GM11168 (cell line): ENCODE measurements at regions not wholly inside any gene's neighbourhood (a gene's known extent, or its start where the extent isn't known, plus 50 kb on each side); places are given as distances from the start of the nearest gene placed in this dataset.

Experiments
- in situ Hi-C: fragments of 300-500 bp; cut with MboI; formaldehyde crosslinking; loops from one replicate; pipeline ENCODE4 v1.12.0; 2022; ENCODE audit warnings: low sequenced_read_pairs; ENCODE audit not compliant: unreplicated experiment

DNA sequence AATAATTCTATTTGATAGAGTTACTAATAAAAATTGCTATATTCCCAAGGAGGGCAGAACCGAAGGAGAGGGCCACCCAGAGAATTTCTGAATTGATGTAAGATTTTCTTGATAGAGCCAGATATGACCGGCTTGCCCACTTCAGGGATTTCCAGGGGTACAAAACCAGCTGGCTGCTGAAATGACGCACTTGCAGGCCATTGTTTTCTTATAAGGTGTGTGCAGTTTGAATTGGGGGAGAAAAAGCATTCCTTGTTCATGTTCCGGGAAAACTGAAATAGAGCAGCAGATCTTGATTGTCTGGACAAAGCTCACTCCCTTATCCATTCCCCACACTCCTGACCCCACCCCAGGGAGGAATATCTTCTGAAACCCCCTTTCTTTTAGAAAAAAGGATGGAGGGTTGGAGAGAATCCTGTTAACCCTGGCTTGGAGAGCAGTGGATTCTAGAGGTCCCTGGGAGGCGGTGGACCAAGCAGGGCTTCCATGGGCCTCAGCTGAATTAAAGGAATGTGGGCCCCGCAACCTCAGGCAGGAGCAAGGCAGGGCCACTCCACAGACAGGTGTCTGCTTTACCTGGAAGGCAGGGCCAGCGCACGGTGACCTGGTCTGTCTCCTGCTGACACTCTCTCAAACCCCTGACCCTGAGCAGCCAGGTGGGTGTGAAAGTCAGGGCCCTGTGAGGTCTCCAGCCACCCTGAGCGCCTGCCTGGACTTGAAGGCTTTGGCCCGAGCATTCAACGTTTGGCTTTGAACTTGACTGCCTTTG, 96.4 kb downstream of the TMEM170B start:
- in situ Hi-C loops: no loop called here

DNA sequence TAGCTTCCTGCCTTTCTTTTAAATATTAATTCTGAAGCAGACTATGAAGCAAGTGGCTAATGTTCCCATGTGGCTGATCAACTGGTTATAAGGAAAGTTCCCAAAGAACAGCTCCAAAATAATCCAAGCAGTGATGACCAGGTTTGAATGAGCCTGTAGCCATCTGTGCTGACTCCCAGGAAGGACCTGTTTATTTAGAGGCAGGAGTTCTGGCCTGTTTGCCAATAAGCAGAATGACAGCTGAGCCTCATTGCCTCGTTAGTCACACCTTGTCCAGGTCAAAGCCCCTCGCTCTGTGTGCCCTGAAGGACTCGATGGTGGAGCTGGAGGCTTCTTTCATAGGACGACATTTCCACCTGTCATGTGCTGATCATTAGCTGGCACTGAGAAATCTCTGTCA, 97.4 kb downstream of the TMEM170B start:
- in situ Hi-C loops: no loop called here

DNA sequence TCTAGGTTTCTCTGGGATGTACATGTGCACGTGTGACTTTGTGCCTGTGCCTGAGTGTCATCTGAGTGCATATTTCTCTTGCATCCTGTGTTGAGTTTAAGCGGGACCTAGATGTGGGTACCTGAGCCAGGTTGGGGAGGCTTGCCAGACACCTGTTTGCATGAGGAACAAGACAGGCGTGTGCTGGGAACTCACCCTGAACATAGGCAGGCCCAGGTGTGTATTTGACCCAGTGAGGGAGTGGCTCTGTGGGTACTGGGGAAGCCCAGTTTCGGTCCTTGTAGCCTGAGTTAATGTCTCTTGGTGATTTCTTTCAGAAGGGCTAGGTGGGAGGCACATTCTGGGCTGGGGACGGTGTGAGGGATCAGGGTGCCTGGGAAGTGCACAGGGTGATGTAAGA, 98.6 kb downstream of the TMEM170B start:
- in situ Hi-C loops: no loop called here

DNA sequence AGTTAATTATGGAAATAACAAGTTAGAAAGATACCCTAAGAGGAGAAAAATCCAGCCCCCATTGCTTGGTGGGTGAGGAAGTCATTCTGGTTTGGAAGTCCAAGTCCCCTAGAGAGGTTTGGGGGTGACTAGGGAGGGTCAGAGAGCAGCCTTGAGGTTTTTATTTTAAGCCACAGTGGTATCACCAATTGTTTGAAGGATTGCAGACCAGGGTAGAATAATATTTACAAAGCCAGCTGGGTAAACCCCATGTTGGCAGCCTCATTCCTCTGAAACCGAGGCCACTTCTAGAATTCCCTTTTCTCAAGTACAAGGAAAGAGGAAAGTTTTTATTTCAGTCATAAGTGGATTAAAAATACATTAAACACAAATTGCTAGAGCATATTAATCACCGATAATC, 99.7 kb downstream of the TMEM170B start:
- in situ Hi-C loops: no loop called here

DNA sequence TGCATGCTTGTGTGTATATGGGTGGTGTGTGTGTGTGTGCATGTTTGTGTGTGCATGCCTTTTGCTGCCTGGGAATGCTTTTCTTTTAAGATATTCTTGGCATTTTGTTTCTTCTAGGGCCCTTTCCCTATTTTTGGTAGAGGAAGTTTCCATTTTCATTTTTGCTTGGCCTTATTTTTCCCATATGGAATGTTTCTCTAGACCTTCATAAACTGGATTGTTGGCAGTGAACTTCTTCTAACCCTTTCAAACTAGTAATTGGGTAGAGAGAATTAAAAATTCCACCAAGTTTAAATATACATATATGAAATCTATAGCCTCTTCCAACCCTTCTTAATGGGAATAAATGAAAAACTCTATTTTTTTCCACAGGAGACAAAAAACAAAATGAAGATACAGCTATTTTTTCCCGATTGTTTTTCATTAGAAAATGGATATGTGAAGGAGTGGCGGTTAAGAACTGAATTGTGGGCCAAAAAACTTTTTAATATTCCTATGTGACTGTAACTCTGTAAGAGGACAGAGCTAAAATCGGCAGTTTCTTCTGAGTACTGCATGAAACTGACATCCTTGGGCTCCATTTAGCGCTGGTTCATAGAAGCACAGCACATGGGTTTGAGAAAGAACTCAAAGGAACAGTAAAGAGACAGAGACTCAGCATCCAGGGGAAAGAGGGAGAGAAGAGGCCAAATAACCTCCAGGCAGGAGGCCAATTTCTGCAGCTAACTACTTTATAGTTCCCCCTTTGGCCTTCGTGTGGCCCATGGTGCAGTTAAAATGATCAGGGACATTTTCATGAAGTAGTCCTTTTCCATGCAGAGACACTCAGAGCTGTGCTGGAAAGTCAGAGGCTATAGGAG, 102.1 kb downstream of the TMEM170B start:
- in situ Hi-C loops: no loop called here

DNA sequence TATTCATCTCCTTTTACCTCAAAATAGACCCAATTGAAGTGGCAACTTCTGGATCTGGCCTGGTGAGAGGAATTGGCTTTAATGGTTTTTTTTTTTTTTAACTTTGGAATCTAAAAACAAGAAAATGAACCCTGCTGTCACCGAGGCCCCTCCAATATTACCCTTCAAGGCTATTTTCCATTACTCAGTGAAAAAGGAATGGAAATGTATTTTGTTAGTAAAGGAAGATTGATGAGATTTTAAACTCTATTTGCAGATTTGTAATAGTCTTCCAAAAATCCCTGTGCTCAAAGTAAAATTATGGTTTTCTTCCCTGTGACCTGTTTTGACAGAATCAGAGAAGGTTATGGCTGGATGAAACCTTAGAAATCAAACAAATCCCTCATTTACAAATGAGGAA, 102.9 kb downstream of the TMEM170B start:
- in situ Hi-C loops: no loop called here

DNA sequence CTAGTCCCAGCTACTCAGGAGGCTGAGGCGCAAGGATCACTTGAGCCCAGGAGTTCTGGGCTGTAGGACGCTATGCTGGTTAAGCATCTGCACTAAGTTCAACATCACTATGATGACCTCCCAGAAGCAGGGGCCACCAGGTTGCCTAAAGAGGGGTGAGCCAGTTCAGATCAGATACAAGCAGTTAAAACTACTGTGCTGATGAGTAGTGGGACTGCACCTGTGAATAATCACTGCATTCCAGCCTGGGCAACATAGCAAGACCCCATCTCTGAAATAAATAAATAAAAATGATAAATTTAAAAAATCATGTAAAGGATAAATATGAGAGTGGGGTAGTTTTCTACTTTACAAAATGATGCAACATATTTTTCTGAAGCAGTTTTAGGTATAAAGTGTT, 106.5 kb downstream of the TMEM170B start:
- in situ Hi-C loops: no loop called here

DNA sequence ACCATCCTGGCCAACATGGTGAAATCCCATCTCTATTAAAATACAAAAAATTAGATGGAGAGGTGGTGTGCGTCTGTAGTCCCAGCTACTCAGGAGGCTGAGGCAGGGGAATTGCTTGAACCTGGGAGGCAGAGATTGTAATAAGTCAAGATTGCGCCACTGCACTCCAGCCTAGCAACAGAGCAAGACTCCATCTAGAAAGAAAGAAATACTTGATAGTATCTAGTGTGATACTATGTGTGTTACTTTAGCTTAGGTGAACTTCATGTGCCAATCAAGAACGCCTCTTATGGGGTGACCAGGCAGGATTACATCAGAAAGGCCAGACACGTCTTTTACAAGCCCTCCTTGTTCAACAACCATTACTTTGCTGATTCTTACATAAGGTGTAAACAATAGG, 107.1 kb downstream of the TMEM170B start:
- in situ Hi-C loops: no loop called here

DNA sequence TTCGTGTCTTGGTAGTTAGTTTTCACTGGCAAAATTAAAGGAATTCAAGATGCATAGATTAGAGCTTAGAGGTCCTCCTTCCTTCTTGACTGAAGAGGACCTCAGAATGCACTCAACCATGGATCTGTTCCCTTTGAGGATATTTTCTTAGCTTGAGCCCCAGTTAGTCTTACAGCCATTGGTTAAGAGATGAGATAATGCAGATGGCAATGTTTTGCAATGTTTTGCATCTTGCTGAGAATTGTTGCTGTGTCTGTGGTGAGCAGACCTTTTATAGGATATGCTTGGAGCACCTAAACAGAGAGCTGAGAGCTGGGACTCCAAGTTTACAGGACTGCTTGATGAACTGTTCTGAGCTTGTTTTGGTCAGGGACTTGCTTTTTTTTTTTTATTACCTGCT, 107.5 kb downstream of the TMEM170B start:
- in situ Hi-C loops: no loop called here

DNA sequence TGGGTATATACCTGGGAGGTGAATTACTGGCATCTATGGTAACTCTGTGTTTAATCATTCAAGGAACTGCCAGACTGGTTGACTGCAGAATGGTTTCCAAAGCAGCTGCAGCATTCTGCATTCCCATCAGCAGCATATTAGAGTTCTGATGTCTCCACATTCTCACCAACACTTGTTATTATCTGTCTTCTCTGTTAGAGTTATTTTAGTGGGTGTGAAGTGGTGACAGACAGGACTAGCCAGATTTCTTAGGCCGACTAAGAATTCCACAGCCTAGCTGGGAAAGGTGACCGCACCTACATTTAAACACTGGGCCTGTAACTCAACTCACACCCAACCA, 110.9 kb downstream of the TMEM170B start:
- in situ Hi-C loops: no loop called here

DNA sequence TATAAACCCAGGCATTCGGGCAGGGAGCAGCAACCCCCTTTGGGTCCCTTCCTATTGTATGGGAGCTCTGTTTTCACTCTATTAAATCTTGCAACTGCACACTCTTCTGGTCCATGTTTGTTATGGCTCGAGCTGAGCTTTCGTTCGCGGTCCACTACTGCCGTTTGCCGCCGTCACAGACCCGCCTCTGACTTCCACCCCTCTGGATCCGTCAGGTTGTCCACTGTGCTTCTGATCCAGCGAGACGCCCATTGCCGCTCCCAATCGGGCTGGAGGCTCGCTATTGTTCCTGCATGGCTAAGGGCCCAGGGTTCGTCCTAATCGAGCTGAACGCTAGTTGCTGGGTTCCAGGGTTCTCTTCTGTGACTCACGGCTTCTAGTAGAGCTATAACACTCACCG, 111.3 kb downstream of the TMEM170B start:
- in situ Hi-C loops: no loop called here

DNA sequence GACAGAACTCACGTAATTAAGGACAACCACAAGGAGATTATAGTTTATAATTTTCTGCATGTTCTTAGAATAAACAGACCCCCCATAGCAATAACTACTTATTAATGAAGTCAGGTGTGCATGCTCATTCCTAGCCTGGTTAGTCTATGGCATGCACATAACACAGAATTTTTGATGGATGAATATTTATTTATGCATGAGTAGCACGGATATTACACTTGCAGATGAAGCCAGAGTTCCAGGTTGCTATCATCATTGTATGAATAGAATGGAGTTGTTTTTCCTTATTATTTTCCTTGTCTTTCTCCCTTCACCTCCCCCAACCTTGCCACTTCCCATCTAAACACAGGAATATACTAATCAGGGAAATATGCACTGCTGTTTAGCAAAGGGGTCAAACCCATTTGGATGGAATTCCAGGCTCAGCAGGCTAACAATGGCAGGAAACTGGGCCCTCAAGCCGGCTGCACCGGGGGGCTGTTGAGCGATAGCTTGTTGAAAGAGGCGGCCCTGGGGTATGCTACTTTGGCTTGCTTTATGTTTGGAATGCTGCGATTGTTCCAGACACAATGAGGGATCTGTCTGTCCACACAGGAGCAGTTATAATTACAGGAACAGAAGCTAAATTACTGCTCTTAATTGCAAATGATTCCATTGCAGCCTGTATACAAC, 112.6 kb downstream of the TMEM170B start:
- in situ Hi-C loops: loop anchor here (10.0 to 25.0 kb wide), 3 partner anchors 587 to 955 kb away; partner anchors contain the start of gene EDN1

DNA sequence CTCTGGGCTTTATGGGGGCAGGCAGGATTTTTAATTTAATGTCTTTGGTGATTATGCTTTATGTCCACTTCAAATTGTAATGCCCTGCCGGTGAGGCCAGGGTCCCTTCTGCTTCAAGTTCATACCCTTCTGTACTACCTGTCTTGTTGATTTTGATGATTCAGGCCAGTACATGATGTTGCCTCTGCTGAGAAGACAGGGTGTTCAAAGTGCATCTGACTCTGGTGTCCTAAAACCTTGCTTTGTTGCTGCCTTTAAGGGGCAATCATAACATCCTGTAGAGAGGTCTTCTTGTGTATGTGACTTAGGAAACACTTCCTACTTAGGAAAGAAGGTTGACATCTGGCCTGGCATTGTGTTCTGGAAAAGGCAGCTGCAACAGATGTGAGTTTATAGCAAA, 113.2 kb downstream of the TMEM170B start:
- in situ Hi-C loops: loop anchor here (10.0 to 25.0 kb wide), 3 partner anchors 587 to 954 kb away; partner anchors contain the start of gene EDN1

DNA sequence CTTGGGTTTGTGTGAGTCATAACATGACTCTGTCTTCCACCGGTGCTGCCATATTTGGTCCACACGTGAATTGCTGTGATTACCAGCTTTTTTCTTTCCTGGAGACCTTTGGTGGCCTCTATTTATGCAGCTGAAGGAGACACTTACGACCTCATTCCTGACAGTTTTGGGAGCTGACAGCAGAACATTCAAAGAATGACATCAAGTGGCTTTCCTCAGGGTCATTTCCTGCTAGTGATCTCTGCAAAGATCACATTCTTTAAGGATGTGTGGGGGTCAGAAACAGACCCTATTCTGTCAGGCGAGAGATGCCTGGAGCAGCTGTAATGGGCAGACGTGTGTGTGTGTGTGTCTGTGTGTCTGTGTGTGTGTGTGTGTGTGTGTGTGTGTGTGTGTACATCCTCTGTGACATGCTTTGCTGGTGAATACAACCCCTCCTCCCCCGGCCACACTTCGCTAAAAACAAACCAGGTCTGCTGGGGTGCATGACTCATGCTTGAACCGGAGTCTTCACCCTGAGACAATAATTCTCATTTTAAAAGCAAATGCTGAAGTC, 115.6 kb downstream of the TMEM170B start:
- in situ Hi-C loops: loop anchor here (10.0 to 25.0 kb wide), 3 partner anchors 584 to 952 kb away; partner anchors contain the start of gene EDN1

DNA sequence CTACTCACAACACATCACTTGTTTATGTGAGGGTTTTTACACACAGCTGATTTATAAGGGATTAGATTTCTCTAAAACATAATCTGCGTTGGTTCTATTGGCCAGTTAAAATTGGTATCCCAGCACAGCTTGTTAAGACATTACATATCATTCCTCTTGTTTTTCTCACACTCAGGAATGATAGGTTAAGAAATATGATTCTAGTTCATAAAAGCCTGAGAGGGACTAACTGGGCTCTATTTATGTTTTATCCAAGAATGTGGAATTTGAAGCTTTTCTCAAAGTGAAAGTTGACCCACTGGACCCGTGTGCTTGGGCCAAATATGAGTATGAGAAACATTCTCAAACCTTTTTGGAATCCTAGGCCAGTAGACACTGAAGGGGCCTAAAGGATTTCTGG, 117.3 kb downstream of the TMEM170B start:
- in situ Hi-C loops: loop anchor here (10.0 to 25.0 kb wide), 3 partner anchors 582 to 950 kb away; partner anchors contain the start of gene EDN1

DNA sequence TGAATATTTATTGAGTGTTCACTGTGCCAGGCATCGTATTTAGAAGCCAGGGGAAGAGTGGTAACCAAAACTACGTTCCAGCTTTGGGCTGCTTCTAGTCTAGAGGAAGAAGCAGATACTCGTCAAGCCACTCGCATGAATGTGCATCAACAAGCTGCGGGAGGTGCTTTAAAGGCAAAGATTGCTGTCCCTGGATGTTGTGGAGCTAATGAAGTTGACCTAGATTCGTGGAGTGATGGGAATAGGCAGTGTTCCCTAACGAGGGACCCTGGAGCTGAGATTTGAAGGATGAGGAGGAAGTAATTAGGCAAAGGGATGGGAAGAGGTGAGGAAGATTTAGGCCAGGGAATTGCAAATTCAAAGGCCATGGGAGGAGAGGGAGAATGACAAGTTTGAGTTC, 118.9 kb downstream of the TMEM170B start:
- in situ Hi-C loops: loop anchor here (10.0 to 25.0 kb wide), 3 partner anchors 581 to 948 kb away; partner anchors contain the start of gene EDN1

DNA sequence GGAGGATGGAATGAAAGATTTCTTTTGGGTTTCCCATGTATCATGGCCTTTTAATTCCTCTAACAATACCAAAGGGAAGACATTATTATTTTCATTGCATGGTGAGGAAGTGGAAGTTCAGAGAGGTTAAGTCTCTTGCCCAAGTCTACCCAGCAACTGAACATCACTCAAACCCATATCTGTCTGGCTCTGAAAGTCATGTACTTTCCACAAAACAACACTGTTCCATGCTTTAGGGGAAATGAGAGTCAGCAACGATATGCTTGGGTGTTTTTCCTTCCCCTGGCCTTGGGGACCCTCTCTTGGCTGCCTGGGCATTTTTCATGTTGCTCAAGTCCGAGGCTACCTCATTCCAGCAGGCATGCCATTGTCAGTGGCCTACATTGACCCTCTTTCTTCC, 118.8 kb downstream of the ADTRP start:
- in situ Hi-C loops: loop anchor here (10.0 to 25.0 kb wide), 3 partner anchors 578 to 945 kb away; partner anchors contain the start of gene EDN1

DNA sequence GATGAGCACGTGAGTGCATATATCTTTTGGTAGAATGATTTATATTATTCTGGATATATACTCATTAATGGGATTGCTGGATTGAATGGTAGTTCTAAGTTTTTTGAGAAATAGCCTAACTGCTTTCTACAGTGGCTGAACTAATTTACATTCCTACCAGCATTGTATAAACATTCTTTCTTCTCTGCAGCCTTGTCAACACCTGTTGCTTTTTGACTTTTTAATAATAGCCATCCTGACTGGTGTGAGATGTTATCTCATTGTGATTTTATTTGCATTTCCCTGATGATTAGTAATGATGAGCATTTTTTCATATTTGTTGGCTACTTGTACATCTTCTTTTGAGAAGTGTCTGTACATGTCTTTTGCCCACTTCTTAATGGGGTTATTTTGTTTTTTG, 116.3 kb downstream of the ADTRP start:
- in situ Hi-C loops: loop anchor here (25.0 kb wide), 1 partner anchor 575 kb away; no protein-coding TSS in a partner anchor

DNA sequence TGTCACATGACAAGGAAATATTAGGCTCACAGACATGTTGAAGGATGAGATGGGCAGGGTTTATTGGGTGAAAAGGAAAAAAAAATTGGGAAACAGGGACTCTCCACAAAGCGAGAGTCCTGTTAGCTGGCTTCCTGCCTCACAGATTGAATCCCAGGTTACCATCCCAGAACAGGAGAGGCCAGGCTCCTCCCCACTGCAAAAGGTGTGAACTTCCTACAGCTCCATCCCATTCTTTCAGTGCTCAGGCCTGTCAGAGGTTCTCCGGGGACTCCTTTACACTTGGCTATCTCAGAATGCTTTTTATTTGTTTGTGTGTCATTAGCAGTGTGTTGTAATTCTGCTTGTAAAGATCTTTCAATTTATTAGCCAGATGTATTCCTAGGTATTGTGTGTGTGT, 115.1 kb downstream of the ADTRP start:
- in situ Hi-C loops: loop anchor here (25.0 kb wide), 1 partner anchor 574 kb away; no protein-coding TSS in a partner anchor
